Thyroid gland (tissue), 4 donors: ENCODE measurements at regions not wholly inside any gene's neighbourhood (a gene's known extent, or its start where the extent isn't known, plus 50 kb on each side); places are given as distances from the start of the nearest gene placed in this dataset.

Experiments
- POLR2A ChIP-seq, 2 donors: fragments of 450-650 bp; IDR thresholded peaks; one replicate each; pipeline ENCODE4 v1.6.1; 2017; ENCODE audit warnings: antibody characterized with exemption in 2 of 2, mild to moderate bottlenecking in 2 of 2, moderate library complexity in 1 of 2
- TF ChIP-seq, protein P1 (sequence below), 6 experiments: fragments of 200-600 bp in 3 of 6; fragments of 450-650 bp in 3 of 6; sonication (generic) in 3 of 6; IDR thresholded peaks; one replicate each; pipeline ENCODE4 v1.5.1; 2016 to 2019; ENCODE audit warnings: antibody characterized with exemption in 6 of 6, mild to moderate bottlenecking in 2 of 6, inconsistent platforms in 1 of 6, moderate library complexity in 1 of 6

DNA sequence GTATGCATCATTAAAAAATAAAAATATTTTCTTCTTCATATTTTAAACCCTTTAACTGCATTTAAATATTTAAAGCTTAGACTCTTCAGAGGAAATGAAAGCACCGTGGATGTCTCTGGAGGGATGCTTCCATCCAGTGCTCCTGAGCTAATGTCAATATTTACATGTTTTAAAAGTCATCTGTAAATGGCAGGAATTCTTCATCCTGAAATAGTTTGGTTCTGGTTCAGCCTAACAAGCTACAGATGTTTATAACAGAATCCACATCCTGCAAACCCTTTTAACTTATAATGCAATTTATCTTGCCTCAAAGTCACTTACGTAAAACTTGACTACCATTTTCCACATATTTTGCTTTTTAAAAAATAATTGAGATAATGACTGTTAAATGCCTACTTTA is 1207.3 kb downstream of the SLC16A7 start:
- TF ChIP-seq, protein P1, sequence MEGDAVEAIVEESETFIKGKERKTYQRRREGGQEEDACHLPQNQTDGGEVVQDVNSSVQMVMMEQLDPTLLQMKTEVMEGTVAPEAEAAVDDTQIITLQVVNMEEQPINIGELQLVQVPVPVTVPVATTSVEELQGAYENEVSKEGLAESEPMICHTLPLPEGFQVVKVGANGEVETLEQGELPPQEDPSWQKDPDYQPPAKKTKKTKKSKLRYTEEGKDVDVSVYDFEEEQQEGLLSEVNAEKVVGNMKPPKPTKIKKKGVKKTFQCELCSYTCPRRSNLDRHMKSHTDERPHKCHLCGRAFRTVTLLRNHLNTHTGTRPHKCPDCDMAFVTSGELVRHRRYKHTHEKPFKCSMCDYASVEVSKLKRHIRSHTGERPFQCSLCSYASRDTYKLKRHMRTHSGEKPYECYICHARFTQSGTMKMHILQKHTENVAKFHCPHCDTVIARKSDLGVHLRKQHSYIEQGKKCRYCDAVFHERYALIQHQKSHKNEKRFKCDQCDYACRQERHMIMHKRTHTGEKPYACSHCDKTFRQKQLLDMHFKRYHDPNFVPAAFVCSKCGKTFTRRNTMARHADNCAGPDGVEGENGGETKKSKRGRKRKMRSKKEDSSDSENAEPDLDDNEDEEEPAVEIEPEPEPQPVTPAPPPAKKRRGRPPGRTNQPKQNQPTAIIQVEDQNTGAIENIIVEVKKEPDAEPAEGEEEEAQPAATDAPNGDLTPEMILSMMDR (IDR thresholded peaks at IDR 0.05) = no peak
- TF ChIP-seq POLR2A (IDR thresholded peaks at IDR 0.05) = no peak
